Uterus (tissue), 3 donors: ENCODE measurements at regions not wholly inside any gene's neighbourhood (a gene's known extent, or its start where the extent isn't known, plus 50 kb on each side); places are given as distances from the start of the nearest gene placed in this dataset.
"Not testable (repeated sequence)": the region's sequence is repeated elsewhere in the genome, so short reads cannot be mapped to it uniquely, and the experiment has no call there.

Experiments used
- DNase-seq, 2 donors: peaks; one replicate each; pipeline ENCODE4 v3.0.0-alpha.2; 2019 to 2020
- H3K27ac ChIP-seq, 2 donors: fragments of 200-600 bp; sonication (generic); 1 replicate in 1 of 2; 2 replicates in 1 of 2; pipeline ENCODE4 v1.5.1; 2016 to 2018
- H3K27me3 ChIP-seq, 2 donors: fragments of 200-600 bp; sonication (generic); one replicate each; pipeline ENCODE4 v1.5.1; 2018 to 2019; ENCODE audit warnings: control low read depth in 1 of 2
- H3K36me3 ChIP-seq, 2 donors: fragments of 200-600 bp; sonication (generic); one replicate each; pipeline ENCODE4 v1.5.1; 2019; ENCODE audit warnings: control low read depth in 1 of 2
- H3K4me1 ChIP-seq, 2 donors: fragments of 200-600 bp; sonication (generic); one replicate each; pipeline ENCODE4 v1.5.1; 2018 to 2019; ENCODE audit warnings: control low read depth in 1 of 2
- H3K4me3 ChIP-seq, 2 donors: fragments of 200-600 bp; sonication (generic); 1 replicate in 1 of 2; 2 replicates in 1 of 2; pipeline ENCODE4 v1.5.1; 2018 to 2019; ENCODE audit warnings: mild to moderate bottlenecking in 1 of 2
- H3K9me3 ChIP-seq, 2 donors: fragments of 200-600 bp; sonication (generic); one replicate each; pipeline ENCODE4 v1.5.1; 2019; ENCODE audit warnings: control low read depth in 1 of 2
- POLR2A ChIP-seq, 2 donors: fragments of 450-650 bp; IDR thresholded peaks; one replicate each; pipeline ENCODE4 v1.6.1; 2016; ENCODE audit warnings: antibody characterized with exemption in 2 of 2, mild to moderate bottlenecking in 1 of 2, moderate library complexity in 1 of 2
- intact Hi-C: fragments of 100-400 bp; cut with DNase I; formaldehyde crosslinking; loops from one replicate; pipeline ENCODE4 v1.15.1; 2023; ENCODE audit warnings: low total_unique reads
- TF ChIP-seq, protein P1 (sequence below), 4 experiments: fragments of 200-600 bp in 2 of 4; fragments of 450-650 bp in 2 of 4; sonication (generic) in 2 of 4; IDR thresholded peaks; one replicate each; pipeline ENCODE4 v1.5.1; 2016 to 2019; ENCODE audit warnings: antibody characterized with exemption in 4 of 4, mild to moderate bottlenecking in 2 of 4, moderate library complexity in 1 of 4
- donor health status: DM: yes; HTN: yes; CAD: no.

DNA sequence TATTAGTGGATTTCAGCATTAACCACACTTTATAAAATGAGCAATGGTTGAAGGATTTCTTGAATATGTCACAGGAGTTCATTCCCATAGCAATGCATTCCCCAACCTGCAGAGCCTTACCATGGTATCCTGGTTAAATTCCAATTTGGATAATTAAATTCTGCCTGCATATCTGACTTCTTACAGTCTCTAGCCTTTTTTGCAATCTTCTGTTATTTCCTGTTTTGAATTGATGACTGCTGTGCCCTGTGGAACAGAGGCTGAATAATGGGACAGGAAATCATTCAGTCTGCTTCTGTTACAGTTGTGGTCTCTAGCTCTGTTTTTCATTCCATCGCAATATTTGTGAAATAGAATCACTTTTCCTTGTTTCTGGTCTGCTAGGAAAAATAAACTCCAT is 1823.9 kb downstream of the PLA2G4A start:
- Histone ChIP-seq H3K36me3 (no peaks in the 10 kb centered on the region), H3K4me3 (no peak overlapping the region), H3K9me3 (no peaks in the 10 kb centered on the region), H3K4me1 (no peaks in the 10 kb centered on the region), H3K27me3 (no peaks in the 10 kb centered on the region), H3K27ac (no peak overlapping the region)
- TF ChIP-seq POLR2A (IDR thresholded peaks at IDR 0.05) = no peak
- TF ChIP-seq, protein P1, sequence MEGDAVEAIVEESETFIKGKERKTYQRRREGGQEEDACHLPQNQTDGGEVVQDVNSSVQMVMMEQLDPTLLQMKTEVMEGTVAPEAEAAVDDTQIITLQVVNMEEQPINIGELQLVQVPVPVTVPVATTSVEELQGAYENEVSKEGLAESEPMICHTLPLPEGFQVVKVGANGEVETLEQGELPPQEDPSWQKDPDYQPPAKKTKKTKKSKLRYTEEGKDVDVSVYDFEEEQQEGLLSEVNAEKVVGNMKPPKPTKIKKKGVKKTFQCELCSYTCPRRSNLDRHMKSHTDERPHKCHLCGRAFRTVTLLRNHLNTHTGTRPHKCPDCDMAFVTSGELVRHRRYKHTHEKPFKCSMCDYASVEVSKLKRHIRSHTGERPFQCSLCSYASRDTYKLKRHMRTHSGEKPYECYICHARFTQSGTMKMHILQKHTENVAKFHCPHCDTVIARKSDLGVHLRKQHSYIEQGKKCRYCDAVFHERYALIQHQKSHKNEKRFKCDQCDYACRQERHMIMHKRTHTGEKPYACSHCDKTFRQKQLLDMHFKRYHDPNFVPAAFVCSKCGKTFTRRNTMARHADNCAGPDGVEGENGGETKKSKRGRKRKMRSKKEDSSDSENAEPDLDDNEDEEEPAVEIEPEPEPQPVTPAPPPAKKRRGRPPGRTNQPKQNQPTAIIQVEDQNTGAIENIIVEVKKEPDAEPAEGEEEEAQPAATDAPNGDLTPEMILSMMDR (IDR thresholded peaks at IDR 0.05) = no peak
- DNase-seq = no peak
- intact Hi-C loops = no loop called here

DNA sequence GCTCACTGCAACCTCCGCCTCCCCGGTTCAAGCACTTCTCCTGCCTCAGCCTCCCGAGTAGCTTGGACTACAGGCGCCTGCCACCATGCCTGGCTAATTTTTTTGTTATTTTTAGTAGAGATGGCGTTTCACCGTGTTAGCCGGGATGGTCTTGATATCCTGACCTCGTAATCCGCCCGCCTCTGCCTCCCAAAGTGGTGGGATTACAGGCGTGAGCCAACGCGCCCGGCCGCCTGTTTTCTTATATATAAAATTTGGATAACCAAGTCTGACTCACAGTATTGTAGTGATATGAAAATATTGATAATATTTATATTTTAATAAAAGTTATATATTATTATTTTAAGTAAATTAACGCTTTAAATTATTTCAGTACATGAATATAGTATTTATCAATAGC is 1821.7 kb downstream of the BRINP3 start:
- H3K27me3 ChIP-seq, intact Hi-C loops, DNase-seq: not testable (repeated sequence)

GRCh38 chr1:188660572-188660971 is 1817.1 kb downstream of the BRINP3 start:
- no peak for DNase-seq
- H3K9me3 ChIP-seq = no peaks in the 10 kb centered on the region
- H3K27ac ChIP-seq = no peak overlapping the region
- intact Hi-C loops = no loop called here
- no peaks in the 10 kb centered on the region for H3K36me3 ChIP-seq
- no peaks in the 10 kb centered on the region for H3K27me3 ChIP-seq
- no peak overlapping the region for H3K4me3 ChIP-seq
- TF ChIP-seq, protein P1 (IDR thresholded peaks at IDR 0.05) = no peak
- TF ChIP-seq POLR2A (IDR thresholded peaks at IDR 0.05) = no peak
- no peaks in the 10 kb centered on the region for H3K4me1 ChIP-seq

More for the DNA sequence above, 1821.7 kb downstream of the BRINP3 start:
- not testable (repeated sequence) for H3K36me3 ChIP-seq, H3K9me3 ChIP-seq, H3K4me3 ChIP-seq, H3K4me1 ChIP-seq, H3K27ac ChIP-seq

- H3K27me3 ChIP-seq = no peaks in the 10 kb centered on the region
- TF ChIP-seq POLR2A (IDR thresholded peaks at IDR 0.05) = no peak
- TF ChIP-seq, protein P1 (IDR thresholded peaks at IDR 0.05) = no peak
- H3K27ac ChIP-seq = no peak overlapping the region
- H3K36me3 ChIP-seq = no peaks in the 10 kb centered on the region
- intact Hi-C loops = no loop called here
- H3K9me3 ChIP-seq = no peaks in the 10 kb centered on the region
- no peaks in the 10 kb centered on the region for H3K4me1 ChIP-seq
- no peak for DNase-seq
- no peak overlapping the region for H3K4me3 ChIP-seq
Measured at GRCh38 chr1:188665477-188665876, 1812.2 kb downstream of the BRINP3 start.

GRCh38 chr1:188668083-188668482 is 1809.6 kb downstream of the BRINP3 start:
- H3K4me1 ChIP-seq = no peaks in the 10 kb centered on the region
- H3K27ac ChIP-seq = no peak overlapping the region
- H3K27me3 ChIP-seq = no peaks in the 10 kb centered on the region
- no peak for DNase-seq
- intact Hi-C loops = no loop called here
- H3K36me3 ChIP-seq = no peaks in the 10 kb centered on the region
- TF ChIP-seq, protein P1 (IDR thresholded peaks at IDR 0.05) = no peak
- no peak for TF ChIP-seq POLR2A (IDR thresholded peaks at IDR 0.05)
- no peak overlapping the region for H3K4me3 ChIP-seq
- H3K9me3 ChIP-seq = no peaks in the 10 kb centered on the region

DNA sequence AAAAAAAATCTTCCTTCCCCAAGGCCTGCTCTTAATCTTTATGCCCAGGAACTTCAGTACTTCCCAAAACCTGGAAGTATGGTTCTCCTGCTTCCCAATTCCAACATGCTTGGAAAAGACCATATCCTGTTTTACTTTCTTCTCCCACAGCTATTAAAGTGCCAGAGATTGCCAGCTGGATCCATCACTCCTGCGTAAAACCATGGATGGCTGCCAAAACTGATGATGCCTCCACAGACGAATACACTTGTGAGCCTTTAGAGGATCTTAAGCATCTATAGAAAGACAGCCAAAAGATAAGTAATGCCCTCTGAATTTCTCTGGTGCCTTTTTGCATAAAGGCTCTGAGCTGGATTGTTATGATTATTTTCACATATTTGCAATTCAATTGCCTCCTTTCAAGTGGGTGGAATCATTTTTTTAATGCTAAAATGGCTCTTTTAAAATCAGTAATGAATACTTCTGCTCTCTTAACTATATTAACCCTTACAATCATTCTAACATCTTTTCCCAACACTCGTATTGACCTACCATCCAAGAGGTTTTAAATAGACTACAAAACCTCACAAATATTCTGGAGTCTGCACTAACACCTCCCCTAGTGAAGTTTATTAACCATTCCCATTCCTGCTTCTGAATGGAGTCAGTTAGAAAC is 1807.8 kb downstream of the BRINP3 start:
- no peak for TF ChIP-seq POLR2A (IDR thresholded peaks at IDR 0.05)
- TF ChIP-seq, protein P1 (IDR thresholded peaks at IDR 0.05) = no peak
- H3K36me3 ChIP-seq = no peaks in the 10 kb centered on the region
- H3K4me3 ChIP-seq = no peak overlapping the region
- no peak for DNase-seq
- H3K4me1 ChIP-seq = no peaks in the 10 kb centered on the region
- H3K9me3 ChIP-seq = no peaks in the 10 kb centered on the region
- H3K27ac ChIP-seq = no peak overlapping the region
- intact Hi-C loops = no loop called here
- H3K27me3 ChIP-seq = no peaks in the 10 kb centered on the region
